ENCODE measurements at regions not wholly inside any gene's neighbourhood (a gene's known extent, or its start where the extent isn't known, plus 50 kb on each side); places are given as distances from the start of the nearest gene placed in this dataset.

- no peak for DNase-seq
Measured at GRCh38 chr3:59418836-59419235, 369.0 kb upstream of the CFAP20DC start.

GRCh38 chr3:59412516-59412915 lies 362.7 kb upstream of the CFAP20DC start:
- no peak for DNase-seq

- DNase-seq = no peak
Measured at GRCh38 chr3:59411694-59412093, 361.9 kb upstream of the CFAP20DC start.

GRCh38 chr3:59411186-59411585 lies 361.4 kb upstream of the CFAP20DC start:
- DNase-seq = no peak

GRCh38 chr3:59408047-59408624 lies 358.3 kb upstream of the CFAP20DC start:
- peak in 1 of 3 donors; percentile 12 for DNase-seq

- no peak for DNase-seq
Measured at GRCh38 chr3:59407425-59407824, 357.6 kb upstream of the CFAP20DC start.

GRCh38 chr3:59406943-59407342 lies 357.1 kb upstream of the CFAP20DC start:
- no peak for DNase-seq

- DNase-seq = no peak
Measured at GRCh38 chr3:59404851-59405250, 355.0 kb upstream of the CFAP20DC start.

- DNase-seq = no peak
Measured at GRCh38 chr3:59404064-59404463, 354.2 kb upstream of the CFAP20DC start.

- no peak for DNase-seq
Measured at GRCh38 chr3:59401924-59402323, 352.1 kb upstream of the CFAP20DC start.

GRCh38 chr3:59392116-59392515 lies 342.3 kb upstream of the CFAP20DC start:
- no peak for DNase-seq

- no peak for DNase-seq
Measured at GRCh38 chr3:59391131-59391530, 341.3 kb upstream of the CFAP20DC start.

- DNase-seq = no peak
Measured at GRCh38 chr3:59388555-59389270, 338.9 kb upstream of the CFAP20DC start.

GRCh38 chr3:59386165-59386564 lies 336.3 kb upstream of the CFAP20DC start:
- DNase-seq = no peak

GRCh38 chr3:59385547-59385946 lies 335.7 kb upstream of the CFAP20DC start:
- no peak for DNase-seq

- no peak for DNase-seq
Measured at GRCh38 chr3:59381282-59381681, 331.5 kb upstream of the CFAP20DC start.

GRCh38 chr3:59380146-59380545 lies 330.3 kb upstream of the CFAP20DC start:
- no peak for DNase-seq

- no peak for DNase-seq
Measured at GRCh38 chr3:59374818-59375211, 325.0 kb upstream of the CFAP20DC start.

GRCh38 chr3:59374091-59374817 lies 324.4 kb upstream of the CFAP20DC start:
- no peak for DNase-seq

- no peak for DNase-seq
Measured at GRCh38 chr3:59372346-59372745, 322.5 kb upstream of the CFAP20DC start.

- no peak for DNase-seq
Measured at GRCh38 chr3:59368900-59369675, 319.3 kb upstream of the CFAP20DC start.

GRCh38 chr3:59367150-59367549 lies 317.3 kb upstream of the CFAP20DC start:
- DNase-seq = peak in 1 of 3 donors; percentile 21

Data from muscle of back (tissue), 3 donors.